ENCODE measurements at regions not wholly inside any gene's neighbourhood (a gene's known extent, or its start where the extent isn't known, plus 50 kb on each side); places are given as distances from the start of the nearest gene placed in this dataset.

DNA sequence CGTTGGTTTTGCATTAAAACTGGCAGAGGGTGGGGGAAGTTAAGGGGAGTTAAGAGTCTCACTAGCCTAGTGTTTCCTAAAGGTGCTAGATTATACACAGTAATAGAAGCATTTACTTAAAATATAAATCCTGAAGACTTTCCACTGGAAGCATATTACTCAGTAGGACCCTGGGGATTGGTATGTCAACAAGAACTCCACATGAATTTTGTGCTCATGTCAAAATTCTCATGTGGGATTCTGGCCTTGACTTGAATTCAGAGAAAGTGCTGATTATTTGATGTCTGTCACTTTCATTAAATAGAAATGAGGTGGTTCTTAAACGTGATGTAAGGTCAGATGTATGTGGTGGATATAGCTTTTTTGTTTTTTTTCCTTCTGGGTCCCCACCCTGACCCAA lies 997.2 kb downstream of the TUSC7 start:
- TF ChIP-seq, protein P1, sequence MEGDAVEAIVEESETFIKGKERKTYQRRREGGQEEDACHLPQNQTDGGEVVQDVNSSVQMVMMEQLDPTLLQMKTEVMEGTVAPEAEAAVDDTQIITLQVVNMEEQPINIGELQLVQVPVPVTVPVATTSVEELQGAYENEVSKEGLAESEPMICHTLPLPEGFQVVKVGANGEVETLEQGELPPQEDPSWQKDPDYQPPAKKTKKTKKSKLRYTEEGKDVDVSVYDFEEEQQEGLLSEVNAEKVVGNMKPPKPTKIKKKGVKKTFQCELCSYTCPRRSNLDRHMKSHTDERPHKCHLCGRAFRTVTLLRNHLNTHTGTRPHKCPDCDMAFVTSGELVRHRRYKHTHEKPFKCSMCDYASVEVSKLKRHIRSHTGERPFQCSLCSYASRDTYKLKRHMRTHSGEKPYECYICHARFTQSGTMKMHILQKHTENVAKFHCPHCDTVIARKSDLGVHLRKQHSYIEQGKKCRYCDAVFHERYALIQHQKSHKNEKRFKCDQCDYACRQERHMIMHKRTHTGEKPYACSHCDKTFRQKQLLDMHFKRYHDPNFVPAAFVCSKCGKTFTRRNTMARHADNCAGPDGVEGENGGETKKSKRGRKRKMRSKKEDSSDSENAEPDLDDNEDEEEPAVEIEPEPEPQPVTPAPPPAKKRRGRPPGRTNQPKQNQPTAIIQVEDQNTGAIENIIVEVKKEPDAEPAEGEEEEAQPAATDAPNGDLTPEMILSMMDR (IDR thresholded peaks at IDR 0.05; ENCODE audit: low read depth, low read length): no peak
- TF ChIP-seq, protein P2, sequence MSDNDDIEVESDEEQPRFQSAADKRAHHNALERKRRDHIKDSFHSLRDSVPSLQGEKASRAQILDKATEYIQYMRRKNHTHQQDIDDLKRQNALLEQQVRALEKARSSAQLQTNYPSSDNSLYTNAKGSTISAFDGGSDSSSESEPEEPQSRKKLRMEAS (IDR thresholded peaks at IDR 0.05; ENCODE audit: low read depth, low read length): no peak
- TF ChIP-seq POLR2A (IDR thresholded peaks at IDR 0.05; ENCODE audit: extremely low read depth, insufficient read length) (no peak), MYC (IDR thresholded peaks at IDR 0.05; ENCODE audit: low read depth, low read length) (no peak)
